ENCODE measurements at regions not wholly inside any gene's neighbourhood (a gene's known extent, or its start where the extent isn't known, plus 50 kb on each side); places are given as distances from the start of the nearest gene placed in this dataset.

- TF ChIP-seq MAX (IDR thresholded peaks at IDR 0.05): no peak
- no peak for TF ChIP-seq E2F6 (IDR thresholded peaks at IDR 0.05)
- no peak for TF ChIP-seq CTCF (IDR thresholded peaks at IDR 0.05; ENCODE audit: control extremely low read depth in 1 of 3, insufficient read depth in 1 of 3, low read depth in 1 of 3, low read length in 3 of 3)
- no peak for TF ChIP-seq JUN (IDR thresholded peaks at IDR 0.05; ENCODE audit: low read depth, low read length)
- no peak for TF ChIP-seq HDAC6 (IDR thresholded peaks at IDR 0.05; ENCODE audit: low read depth, low read length)
Measured at GRCh38 chr17:14774774-14775173, 473.9 kb downstream of the HS3ST3B1 start.

Data from H1 (cell line).